HG03457 (cell line): ENCODE measurements at regions not wholly inside any gene's neighbourhood (a gene's known extent, or its start where the extent isn't known, plus 50 kb on each side); places are given as distances from the start of the nearest gene placed in this dataset.
A peak's percentile ranks its signal among the peaks of the same experiment; 100 is the strongest.

ENCODE experiments used
- ATAC-seq: cut with Tn5 transposase; IDR thresholded peaks from one replicate; pipeline ENCODE4 v1.9.1; 2021; ENCODE audit warnings: moderate number of reproducible peaks; ENCODE audit not compliant: unreplicated experiment

GRCh38 chr1:208628022-208628914 is 384.1 kb upstream of the PLXNA2 start:
- no peak for ATAC-seq

DNA sequence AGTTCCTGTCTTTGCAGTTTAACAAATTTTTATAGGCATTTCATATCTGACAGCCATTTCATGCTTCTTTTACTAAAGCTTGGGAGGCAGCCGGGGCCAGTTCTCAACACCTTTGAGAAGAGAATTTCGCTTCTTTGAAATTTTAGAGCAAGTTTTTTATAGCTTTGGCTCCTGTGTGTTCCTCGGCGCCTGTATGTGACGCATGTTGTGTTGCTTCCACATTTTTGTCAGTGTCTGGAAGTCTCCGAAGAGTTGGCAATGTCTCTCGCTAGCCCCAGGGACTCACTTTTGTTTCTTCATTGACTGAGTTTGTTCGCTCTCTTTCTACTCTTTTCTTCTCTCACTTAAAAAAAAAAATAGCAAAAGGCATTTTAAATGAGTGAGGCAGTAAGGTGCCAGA is 386.9 kb upstream of the PLXNA2 start:
- no peak for ATAC-seq

- ATAC-seq: no peak
Measured at GRCh38 chr1:208631506-208631905, 387.3 kb upstream of the PLXNA2 start.

DNA sequence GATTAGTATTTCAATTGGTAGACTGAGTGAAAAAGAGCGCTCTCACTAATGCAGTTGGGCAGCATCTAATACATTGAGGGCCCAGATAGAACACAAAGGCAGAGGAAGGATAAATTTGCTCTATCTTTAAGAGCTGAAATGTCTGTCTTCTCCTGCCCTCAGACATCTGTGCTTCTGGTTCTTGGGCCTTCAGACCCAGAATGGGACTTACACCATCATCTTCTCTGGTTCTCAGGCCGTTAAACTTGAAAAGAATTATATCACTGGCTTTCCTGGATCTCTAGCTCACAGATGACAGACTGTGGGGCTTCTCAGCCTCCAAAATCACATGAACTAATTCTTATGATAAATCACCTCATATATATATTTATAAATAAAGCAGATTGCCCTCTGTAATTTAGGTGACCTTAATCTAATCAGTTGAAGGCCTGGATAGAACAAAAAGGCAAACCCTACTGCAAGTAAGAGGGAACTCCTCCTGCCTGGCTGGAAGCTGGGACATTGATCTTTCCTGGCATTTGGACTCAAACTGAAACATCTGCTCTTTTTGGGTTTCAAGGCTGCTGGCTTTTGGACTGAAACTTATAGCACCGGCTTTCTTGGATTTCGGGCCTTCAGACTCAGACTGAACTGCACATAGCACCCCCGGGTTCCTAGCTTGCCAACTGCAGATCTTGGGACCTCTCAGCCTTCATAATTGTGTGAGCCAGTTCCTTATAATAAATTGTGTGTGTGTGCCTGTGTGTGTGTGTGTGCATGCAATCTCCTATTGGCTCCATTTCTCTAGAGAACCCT is 390.4 kb upstream of the PLXNA2 start:
- no peak for ATAC-seq

GRCh38 chr1:208637181-208637580 is 393.0 kb upstream of the PLXNA2 start:
- no peak for ATAC-seq

- no peak for ATAC-seq
Measured at GRCh38 chr1:208639382-208639781, 395.2 kb upstream of the PLXNA2 start.

DNA sequence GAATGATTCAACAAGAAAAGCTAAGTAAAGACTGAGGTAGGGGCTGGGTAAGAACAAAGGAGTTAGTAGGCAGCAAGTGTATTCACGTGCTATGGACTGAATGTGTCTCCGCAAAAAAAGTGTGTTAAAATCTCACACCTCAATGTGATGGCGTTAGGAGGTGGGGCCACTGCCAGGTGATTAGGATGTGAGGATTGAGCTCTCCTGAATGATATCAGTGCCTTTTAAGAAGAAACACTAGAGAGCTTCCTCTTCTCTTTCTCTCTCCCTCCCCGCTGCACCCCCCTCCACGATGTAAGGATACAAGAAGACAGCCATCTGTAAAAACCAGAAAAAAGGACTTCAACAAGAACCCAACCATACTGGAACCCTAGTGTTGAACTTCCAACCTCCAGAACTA is 396.1 kb upstream of the PLXNA2 start:
- no peak for ATAC-seq

DNA sequence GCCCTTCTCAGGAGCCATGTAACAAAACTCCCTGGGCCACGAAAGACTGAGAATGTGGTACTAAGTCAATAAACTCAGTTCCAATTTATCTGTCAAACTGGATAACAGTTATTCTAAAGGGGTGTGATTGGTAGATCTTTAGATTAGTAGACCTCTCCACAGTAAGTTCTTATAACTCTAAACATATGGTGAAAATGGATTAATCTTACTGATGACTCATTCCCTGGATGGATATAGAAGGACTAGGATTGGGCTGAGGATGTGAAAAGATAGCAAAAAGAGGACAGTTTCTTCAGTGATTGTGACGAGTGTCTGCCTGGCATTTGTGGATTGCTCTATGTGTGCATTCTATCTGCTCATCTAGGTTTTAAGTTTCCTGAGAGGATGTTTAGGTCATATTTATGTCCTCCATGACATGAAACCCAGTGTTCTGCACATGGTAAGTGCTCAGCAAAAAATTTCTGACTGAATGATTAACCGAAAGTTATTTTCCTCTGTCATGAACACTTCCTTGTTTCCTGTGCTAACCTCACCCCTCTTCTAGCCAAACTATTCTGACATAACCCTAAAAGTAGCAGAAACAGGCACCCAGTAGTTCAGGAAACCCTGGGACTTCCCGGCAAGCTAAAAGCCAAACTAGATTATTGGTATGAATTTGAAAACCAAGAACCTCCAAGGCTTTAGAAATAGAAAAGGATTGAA is 397.5 kb upstream of the PLXNA2 start:
- peak; percentile 76 for ATAC-seq

DNA sequence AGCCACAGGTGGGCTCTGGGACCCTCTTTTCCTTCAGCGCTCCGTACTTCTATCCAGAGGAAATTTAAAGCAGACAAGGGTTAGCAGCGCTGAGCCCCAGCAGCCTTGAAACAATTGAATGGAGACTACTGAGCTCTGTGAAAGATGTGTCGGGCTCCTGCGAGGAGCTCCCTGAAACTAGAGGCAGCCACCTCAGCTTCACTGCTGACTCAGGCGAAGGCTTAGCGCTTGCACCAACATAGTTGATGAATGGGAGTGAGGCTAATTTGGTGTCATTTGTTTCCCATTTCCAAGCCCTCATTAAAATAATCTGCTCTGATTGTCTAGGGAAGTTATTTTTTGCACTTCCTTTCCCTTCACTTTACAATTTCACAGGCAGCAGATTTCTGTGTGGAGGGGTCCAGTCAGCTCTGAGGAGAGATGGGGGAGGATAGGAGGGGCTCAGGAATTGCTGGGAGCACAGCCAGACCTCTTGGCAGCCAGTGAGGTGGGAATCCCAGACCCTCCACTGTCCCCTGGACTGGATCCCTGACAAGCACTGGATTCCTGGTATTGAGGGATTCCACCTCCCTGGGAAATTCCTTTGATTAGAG is 398.9 kb upstream of the PLXNA2 start:
- no peak for ATAC-seq

DNA sequence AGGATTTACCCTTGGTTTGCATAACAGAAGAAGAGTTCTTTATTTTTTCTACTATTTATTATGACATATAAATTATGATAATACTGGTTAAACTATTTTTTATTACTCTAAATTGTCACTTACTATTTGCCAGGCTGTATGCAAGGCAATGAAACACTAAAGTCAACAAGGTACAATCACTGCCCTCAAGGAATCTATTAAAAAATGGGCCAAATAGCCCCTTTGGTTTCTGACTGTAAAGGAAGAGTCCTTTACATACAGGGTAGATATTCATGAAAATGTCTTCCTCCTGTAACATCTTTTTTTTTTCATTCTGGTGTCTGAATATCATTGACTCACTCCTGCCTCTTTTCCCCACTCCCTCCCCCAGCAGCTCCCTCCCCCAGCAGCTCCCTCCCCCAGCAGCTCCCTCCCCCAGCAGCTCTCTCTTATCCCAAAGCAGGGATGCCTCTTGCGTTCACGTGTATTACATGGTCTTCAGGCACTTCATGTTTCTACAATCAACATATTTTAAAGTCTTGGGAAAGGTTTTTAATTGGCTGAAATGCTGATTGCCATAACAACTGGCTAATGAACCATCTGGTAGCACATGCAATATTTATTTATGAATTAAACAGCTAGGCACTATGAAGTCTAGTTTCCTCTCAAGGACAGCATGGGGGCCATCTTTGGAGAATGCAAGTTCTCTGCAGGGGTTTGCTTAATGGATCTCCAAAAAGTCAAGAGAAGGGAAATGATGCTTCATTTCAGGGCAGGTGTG is 400.4 kb upstream of the PLXNA2 start:
- no peak for ATAC-seq

DNA sequence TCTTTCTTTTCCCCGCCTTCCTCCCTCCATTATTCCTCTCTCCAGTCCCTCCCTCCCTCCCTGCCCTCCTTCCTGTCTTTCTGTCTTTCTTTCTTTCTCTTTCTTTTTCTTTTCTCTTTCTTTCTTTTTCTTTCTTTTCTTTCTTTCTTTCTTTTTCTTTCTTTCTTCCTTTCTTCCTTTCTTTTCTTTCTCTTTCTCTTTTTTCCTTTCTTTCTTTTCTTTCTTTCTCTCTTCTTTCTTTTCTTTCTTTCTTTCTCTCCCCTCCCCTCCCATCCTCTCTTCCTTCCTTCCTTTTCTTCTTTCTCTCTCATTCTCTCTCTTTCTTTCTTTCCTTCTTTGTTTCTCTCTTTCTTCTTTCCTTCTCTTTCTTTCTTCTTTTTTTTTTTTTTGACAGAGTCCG is 402.2 kb upstream of the PLXNA2 start:
- no peak for ATAC-seq

DNA sequence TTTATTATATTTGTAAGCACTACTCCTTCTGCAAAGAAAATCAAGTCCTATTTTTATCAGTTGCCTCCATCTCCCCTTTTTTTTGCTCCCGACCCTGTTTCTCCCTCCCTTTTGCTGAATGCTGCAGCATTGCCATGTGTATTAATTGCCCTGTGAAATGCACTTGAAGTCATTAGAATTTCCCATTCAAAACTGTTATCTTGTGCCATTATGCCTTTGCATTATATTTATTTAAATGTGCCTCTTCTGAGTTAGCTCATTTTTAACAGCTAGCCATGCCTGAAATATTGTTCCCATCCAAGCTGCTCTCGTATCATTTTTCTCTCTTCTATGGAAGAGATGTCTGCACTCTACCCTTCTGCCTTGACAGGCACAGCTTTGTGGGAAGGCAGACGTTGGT is 404.0 kb upstream of the PLXNA2 start:
- ATAC-seq: no peak

GRCh38 chr1:208652296-208653160 is 408.3 kb upstream of the PLXNA2 start:
- no peak for ATAC-seq

DNA sequence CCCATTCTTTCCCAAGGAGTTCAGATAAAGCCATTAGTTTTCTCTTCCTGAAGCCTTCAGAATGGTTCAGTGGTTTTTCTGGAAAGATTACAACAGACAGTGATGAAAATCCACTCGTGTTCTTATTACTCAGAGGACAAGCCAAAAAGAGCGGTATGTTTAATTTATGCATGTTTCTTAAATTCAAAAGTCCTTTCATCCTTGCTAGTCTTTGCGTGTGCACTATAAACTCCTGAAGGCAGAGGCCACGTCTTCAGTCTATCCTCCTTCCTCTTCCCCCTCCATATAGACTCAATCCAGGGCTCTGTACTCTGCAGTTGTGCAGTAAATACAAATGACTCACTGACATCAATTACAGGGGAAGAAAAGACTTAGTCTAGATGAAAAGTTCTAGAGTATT is 409.2 kb upstream of the PLXNA2 start:
- ATAC-seq: no peak

- no peak for ATAC-seq
Measured at GRCh38 chr1:208654241-208654640, 410.1 kb upstream of the PLXNA2 start.

DNA sequence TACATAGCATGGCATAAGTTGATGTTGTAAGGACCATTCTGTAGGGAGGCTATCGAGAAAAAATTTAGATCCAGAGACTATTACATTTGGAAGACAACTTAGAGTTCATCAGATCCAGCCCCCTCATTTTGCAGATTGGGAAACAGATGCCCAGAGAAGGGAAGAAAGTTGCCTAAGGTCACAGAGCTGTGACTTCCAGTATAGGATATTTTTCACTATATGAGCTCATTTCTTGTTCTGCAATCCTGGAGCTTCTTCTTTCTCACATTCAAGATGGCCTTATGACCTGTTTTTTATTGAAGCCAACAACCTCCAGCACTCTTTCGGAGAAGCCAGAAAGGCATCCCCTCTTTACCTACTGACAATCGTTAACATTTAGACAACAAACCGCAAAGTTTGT is 421.8 kb upstream of the PLXNA2 start:
- no peak for ATAC-seq

- ATAC-seq: no peak
Measured at GRCh38 chr1:208668991-208669390, 424.8 kb upstream of the PLXNA2 start.

- no peak for ATAC-seq
Measured at GRCh38 chr1:208670778-208671177, 426.6 kb upstream of the PLXNA2 start.

- ATAC-seq: no peak
Measured at GRCh38 chr1:208681878-208682663, 437.9 kb upstream of the PLXNA2 start.
